Lung microvascular endothelial cell (primary cell): ENCODE measurements at regions not wholly inside any gene's neighbourhood (a gene's known extent, or its start where the extent isn't known, plus 50 kb on each side); places are given as distances from the start of the nearest gene placed in this dataset.

Experiments used
- DNase-seq, 2 donors: peaks; one replicate each; pipeline versions ENCODE4 v3.0.0 to v3.0.0-alpha.2; 2010; ENCODE audit warnings: low read depth in 2 of 2

DNA sequence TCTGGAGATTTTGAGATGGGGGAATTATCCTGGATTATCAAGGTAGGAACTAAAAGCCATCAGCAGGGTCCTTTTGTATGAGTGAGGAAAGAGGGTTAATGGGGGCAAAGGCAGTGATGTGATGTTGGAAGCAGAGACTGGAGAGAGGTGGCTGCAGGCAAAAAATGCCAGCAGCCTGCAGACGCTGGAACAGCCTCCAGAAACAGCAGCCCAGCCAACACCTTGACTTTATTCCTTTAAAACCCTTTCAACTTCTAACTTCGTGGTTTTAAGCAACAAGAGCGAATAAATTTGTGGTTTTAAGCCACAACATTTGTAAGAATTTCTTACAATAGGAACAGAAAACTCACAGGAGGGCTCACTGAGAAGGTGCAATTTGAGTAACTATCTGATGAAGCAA, 523.1 kb upstream of the HS6ST1 start:
- no peak for DNase-seq

- no peak for DNase-seq
Measured at GRCh38 chr2:128867311-128867710, 548.6 kb upstream of the HS6ST1 start.

DNA sequence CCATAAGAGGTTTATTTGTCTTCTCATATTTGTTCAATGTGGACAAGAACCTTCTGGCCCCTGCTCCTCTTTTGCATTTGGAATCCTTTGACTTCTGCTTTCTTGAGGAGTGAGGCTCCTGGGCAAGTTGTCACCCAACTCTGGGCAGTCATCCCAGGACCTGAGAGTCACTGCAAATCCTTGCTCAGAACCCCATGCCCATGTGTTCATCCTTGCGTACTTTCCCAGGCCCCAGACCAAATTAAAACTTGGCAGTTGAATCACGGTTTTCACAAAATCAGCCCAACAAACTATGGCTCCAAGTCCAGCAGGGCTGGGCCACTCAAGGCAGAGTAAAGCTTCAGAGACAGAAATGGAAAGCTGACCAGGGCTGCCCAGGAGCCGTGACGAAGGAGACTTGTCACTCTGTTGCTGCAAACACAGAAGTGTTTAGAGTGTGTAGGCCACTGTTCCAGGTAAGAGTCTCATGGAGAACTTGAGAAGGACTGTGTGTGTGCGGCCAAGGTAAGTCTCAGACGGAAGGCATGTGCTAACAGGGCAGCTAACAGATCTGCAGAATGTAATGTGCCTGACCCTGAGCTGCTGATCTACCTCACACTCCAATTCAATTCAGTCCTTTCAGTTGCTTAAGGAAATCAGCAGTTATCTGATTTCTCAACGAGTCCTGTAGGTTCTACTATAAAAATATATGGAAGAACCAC, 549.4 kb upstream of the HS6ST1 start:
- no peak for DNase-seq

GRCh38 chr2:128868686-128869551, 550.3 kb upstream of the HS6ST1 start:
- no peak for DNase-seq

DNA sequence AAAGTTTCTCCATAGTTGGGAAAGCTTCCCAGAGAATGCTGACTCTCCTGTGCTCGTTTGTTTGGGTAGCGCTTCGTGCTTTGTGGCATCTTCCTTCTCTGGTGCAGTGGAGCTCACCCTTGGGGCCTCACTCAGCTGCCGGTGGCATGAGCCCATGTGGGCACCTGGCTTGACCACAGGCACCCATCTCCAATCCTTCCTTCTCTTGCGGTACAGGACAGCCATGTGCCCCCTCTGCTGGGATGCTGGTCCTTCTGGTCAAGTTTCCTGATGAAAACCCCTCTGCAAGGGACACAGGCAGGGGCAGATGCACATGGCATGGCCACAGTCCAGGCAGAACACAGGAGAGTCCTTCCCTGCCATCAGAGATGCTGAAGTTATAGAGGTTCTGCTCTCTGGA, 555.9 kb upstream of the HS6ST1 start:
- DNase-seq: no peak

DNA sequence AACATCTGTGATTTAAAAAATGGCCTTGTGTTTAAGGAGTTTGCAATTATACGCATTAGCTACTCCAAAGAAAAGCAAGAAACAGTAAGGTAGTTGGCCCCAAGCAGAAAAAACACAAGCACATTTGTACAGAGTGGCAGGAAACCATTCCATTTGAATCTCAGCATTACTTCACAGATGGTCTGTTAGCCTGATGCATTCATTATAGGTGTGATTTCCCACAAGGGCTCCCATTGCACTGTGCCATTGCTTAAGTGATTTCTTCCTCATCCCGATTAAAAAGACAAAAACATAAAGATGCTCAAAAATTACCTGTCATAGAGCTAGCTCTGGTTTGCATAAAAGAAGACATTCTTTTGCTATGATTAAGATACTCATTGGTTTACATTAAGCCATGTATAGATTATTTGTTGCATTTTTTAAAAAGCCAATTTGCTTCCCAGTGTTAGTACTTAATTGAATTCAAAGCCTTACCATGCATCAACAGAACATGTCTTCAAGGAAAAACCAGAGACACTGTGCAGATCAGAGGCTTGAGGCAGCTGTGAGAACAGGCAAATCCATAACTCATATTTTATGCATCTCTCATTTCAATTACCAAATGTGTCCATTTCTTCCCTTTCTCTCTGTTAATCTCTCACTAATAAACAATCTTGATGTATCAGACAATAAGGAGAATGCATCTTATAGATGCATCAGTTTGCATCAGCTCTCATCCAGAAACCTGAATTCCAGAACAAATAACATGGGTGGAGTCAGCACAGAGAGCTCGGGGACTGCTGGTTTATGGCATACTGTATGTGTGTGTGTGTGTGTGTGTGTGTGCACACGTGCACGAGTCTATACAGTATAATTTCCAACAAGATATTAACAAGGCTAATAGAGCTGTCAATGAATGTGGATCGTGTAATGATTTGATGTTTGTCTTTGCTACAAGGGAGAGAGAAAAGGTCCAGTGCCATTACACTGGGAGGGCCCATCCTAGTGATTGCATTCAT, 558.6 kb upstream of the HS6ST1 start:
- DNase-seq: no peak

- no peak for DNase-seq
Measured at GRCh38 chr2:128879161-128879560, 560.5 kb upstream of the HS6ST1 start.

- DNase-seq: no peak
Measured at GRCh38 chr2:128894896-128895295, 576.2 kb upstream of the HS6ST1 start.

DNA sequence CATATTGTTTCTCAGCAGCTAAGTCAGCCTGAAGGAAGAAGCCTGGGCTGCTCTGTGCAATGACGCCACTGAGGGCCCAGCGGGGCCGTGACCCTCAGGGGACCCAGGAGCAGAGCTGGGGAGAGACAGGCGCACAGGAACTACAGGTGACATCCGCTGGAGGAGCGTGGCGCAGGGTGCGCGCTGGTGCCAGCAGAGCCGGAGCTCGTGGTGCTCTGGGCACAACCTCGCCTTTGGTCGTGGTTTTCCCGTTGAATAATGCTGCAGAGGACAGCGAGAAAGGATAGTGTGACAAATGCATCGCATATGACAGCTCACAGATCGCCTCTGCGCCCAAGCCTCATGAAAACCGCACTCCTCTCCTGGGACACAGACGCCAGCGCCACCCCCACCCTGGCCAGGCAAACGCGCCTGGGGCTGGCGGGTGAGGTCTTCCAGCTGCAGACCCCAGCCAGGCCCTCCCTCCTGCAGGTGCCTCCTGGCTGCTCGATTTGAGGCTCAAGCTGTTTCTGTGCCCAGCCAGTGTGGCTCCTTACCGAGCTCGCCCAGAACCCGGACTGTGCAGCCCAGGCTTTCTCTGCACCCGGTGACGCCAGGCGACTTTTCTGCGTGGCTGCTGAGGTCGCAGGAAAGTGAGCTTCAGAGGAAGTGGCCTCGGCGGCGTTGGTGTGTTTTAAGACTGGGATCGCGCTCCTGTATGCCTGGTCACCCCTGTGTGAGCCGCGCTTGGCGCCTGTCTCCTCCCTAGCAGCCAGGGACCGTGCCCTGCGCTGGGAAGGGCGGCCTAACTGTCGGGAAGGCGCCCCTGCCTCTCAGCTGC, 583.1 kb upstream of the HS6ST1 start:
- DNase-seq: no peak

DNA sequence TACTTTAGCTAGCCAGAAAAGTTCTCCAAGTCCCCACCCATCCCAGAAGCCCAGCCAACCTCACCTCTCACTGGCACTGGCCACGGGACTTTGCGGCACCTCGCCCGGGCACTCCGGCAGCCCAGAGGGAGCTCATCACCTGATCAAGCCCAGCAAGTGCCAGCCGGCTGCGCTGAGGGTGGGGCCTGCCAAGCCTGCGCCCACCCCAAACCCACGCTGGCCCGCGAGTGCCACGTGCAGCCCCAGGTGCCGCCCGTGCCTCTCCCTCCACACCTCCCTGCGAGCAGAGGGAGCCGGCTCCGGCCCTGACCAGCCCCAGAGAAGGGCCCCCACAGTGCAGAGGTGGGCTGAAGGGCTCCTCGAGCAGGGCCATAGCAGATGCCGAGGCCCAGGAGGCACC, 585.0 kb upstream of the HS6ST1 start:
- DNase-seq: no peak

DNA sequence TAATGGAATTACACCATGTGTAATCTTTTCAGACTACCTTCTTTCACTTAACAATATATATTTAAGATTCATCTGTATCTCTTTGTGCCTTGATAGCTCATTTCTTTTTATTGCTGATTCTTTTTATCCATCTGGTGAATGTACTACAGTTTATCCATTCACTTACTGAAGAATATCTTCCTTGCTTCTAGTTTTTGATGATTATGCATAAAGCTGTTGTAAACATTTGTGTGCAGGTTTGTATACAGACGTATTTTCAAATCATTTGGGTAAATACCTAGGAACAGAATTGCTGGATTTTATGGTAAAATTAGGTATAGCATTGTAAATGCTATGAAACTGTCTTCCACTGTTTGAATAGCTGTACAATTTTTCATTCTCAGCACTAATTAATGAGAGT, 592.6 kb upstream of the HS6ST1 start:
- DNase-seq: no peak

GRCh38 chr2:128914320-128914719, 595.7 kb upstream of the HS6ST1 start:
- DNase-seq: no peak

DNA sequence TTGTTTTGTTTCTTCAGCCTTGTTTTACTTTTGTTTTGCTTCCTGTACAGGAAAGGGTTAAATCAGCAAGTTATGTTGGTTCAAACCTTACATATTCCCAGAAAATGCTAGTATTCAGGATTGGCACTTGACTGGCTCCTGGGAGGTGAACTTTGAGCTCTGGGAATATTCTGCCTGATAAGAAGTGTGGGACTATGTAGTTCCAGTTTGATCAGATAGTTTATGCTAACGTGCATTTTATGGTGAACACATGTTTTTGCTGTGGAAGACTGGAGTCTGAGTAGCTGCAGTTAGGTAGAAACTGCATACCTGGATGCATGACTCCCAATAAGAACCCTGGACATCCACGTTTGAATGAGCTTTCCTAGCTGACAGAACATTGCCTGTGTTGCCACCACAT, 603.1 kb upstream of the HS6ST1 start:
- no peak for DNase-seq

GRCh38 chr2:128922154-128922553, 603.5 kb upstream of the HS6ST1 start:
- no peak for DNase-seq

- DNase-seq: no peak
Measured at GRCh38 chr2:128925631-128926030, 607.0 kb upstream of the HS6ST1 start.

DNA sequence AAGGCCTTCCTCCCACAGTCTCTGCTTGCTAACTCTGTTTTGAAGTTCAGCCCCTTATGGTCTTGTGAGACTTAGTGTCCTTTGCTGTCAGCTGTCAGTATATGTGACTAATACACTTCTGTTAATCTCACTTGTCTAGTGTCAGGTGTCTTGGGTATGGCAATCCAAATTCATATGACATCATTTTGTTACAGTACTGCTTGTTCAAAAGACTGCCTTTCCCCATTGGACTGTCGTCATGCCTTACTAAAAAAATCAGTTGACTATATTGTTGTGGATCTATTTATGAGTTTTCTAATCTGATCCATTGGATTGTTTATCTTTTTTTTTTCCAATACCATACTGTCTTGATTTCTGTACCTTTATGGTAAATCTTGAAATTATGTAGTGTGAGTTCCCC, 611.4 kb upstream of the HS6ST1 start:
- no peak for DNase-seq

DNA sequence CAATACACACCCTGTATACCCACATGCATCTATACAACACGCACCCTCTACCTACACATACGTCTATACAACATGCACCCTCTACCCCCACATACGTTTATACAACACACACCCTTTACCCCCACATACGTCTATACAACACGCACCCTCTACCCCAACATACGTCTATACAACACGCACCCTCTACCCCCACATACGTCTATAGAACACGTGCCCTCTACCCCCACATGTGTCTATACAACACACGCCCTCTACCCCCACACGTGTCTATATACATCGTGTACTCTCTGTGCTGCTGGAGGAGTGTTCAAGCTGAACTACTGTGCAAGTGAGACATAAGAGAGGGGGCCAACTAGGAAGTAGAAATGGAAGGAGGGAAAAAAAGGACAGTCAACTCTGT, 621.7 kb upstream of the HS6ST1 start:
- no peak for DNase-seq

- DNase-seq: no peak
Measured at GRCh38 chr2:128941751-128942150, 623.1 kb upstream of the HS6ST1 start.

DNA sequence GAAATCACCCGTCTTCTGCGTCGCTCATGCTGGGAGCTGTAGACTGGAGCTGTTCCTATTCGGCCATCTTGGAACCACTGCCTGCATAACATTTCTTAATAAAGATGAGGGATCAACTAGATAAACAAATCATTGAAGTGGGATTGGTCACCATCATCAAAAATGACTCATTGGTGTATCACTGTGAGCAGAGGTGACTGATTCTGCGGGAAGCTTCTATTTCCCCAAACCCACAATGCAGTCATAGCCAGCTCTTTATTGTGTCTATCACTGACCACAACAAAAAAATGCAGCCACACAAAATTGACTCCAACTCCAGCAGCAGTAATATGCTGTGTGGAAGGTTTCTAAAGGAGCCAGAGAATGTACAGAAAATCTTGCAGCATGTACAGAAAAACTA, 630.7 kb upstream of the HS6ST1 start:
- no peak for DNase-seq

DNA sequence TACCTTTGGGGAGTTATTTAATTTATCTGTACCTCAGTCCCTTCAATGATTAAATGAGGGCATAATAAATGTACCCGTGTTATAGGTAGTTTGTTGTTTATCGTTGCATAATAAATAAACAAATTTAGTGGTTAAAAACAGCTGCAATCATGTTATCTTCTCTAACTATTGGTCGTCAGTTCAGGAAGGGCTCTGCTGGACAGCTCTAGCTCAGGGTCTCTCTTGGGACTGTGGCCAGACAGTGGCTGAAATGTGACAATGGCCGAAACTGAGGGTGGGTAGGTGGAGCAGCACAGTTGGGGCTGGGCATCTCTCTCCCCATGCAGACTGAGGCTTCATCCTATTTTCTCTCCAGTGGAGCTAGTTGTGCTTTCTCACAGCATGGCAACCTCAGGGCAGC, 632.1 kb upstream of the HS6ST1 start:
- no peak for DNase-seq

DNA sequence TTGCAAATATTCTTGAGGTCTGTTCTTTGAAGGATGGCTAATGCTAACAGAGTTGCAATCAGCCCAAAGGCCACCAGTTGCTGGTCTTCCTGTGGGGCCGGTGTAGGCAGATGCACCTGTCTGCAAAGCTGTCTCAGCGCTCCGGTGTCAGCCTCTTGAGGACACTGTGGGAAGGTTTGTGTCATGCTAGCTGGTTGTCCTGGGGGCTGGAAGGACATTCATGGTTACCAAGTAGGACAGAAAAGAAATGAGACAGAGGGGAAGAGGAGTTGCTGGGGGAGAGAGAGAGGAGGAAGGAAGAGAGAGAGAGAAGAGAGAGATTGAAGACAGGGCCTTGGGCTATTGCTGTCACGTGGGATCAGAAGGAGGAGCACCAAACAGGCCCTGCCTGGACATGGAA, 639.6 kb upstream of the HS6ST1 start:
- no peak for DNase-seq
